ENCODE measurements at regions not wholly inside any gene's neighbourhood (a gene's known extent, or its start where the extent isn't known, plus 50 kb on each side); places are given as distances from the start of the nearest gene placed in this dataset.

DNA sequence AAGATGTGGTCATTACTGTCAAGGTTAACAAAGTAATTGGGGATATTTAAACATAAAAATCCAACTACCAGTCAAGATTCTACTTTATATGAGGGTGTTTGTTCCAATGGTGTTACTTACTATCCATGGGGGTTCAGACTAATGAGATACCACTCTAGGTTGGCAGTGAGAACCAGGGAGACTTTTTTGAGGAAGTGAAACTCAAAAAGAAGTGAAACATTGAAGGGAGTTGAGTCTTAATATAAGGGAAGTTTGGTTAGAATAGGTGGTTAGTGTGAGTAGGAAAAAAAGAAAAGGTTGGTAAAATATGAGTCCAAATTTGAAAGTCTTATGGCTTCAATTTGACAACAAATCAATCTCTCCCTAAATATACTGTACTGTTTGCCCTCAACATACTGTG lies 123.6 kb upstream of the ANK3 start:
- no peaks in the 10 kb centered on the region for H3K27me3 ChIP-seq (replicated peaks in 2 of 5; ENCODE audit: control insufficient read depth in 4 of 5, insufficient read depth in 5 of 5, low read length in 4 of 5)
- ChIA-PET CTCF (interaction anchor here (0.8 kb wide), 1 partner anchor 9 kb away, joined by 3 read pairs; no protein-coding TSS in a partner anchor), POLR2A (no interaction called here)
- H3K27ac ChIP-seq (ENCODE audit: insufficient read depth in 1 of 2, low read depth in 1 of 2, low read length in 2 of 2, poor library complexity in 1 of 2, severe bottlenecking in 2 of 2) = no peak overlapping the region
- no peak overlapping the region for H3K4me3 ChIP-seq (ENCODE audit: control insufficient read depth in 1 of 7, extremely low read depth in 1 of 7, insufficient read depth in 4 of 7, low read depth in 2 of 7, low read length in 6 of 7)
- H3K9me3 ChIP-seq (ENCODE audit: control extremely low read depth in 1 of 5, control insufficient read depth in 4 of 5, insufficient read depth in 2 of 5, low read depth in 1 of 5, low read length in 4 of 5) = no peaks in the 10 kb centered on the region
- H3K36me3 ChIP-seq (ENCODE audit: control insufficient read depth in 4 of 4, insufficient read depth in 4 of 4, low read length in 3 of 4) = no peaks in the 10 kb centered on the region
- peak in 2 of 3 donors; percentile 8 to 27 for DNase-seq
- H3K4me1 ChIP-seq (ENCODE audit: control extremely low read depth in 1 of 4, control insufficient read depth in 4 of 4, insufficient read depth in 4 of 4, low read length in 3 of 4) = peaks cover 0 to 4% (median 0%) of the 10 kb centered on the region in 4 experiments

- Histone ChIP-seq H3K4me1 (ENCODE audit: control extremely low read depth in 1 of 4, control insufficient read depth in 4 of 4, insufficient read depth in 4 of 4, low read length in 3 of 4) (peaks cover 0 to 4% (median 0%) of the 10 kb centered on the region in 4 experiments), H3K36me3 (ENCODE audit: control insufficient read depth in 4 of 4, insufficient read depth in 4 of 4, low read length in 3 of 4) (no peaks in the 10 kb centered on the region), H3K9me3 (ENCODE audit: control extremely low read depth in 1 of 5, control insufficient read depth in 4 of 5, insufficient read depth in 2 of 5, low read depth in 1 of 5, low read length in 4 of 5) (no peaks in the 10 kb centered on the region), H3K27me3 (replicated peaks in 2 of 5; ENCODE audit: control insufficient read depth in 4 of 5, insufficient read depth in 5 of 5, low read length in 4 of 5) (no peaks in the 10 kb centered on the region), H3K4me3 (ENCODE audit: control insufficient read depth in 1 of 7, extremely low read depth in 1 of 7, insufficient read depth in 4 of 7, low read depth in 2 of 7, low read length in 6 of 7) (no peak overlapping the region), H3K27ac (ENCODE audit: insufficient read depth in 1 of 2, low read depth in 1 of 2, low read length in 2 of 2, poor library complexity in 1 of 2, severe bottlenecking in 2 of 2) (no peak overlapping the region)
- no peak for DNase-seq
- no CpG with 5 or more reads among the region's 2 CpGs for WGBS (ENCODE audit: insufficient coverage)
- ChIA-PET POLR2A (no interaction called here), CTCF (no interaction called here)
Observed at GRCh38 chr10:60511477-60512229, 122.0 kb upstream of the ANK3 start.

- no peak for DNase-seq
- CTCF ChIA-PET = interaction anchor here (0.6 to 1.1 kb wide), 2 partner anchors 30 to 62 kb away, joined by 3 read pairs; no protein-coding TSS in a partner anchor
- Histone ChIP-seq H3K27me3 (replicated peaks in 2 of 5; ENCODE audit: control insufficient read depth in 4 of 5, insufficient read depth in 5 of 5, low read length in 4 of 5) (no peaks in the 10 kb centered on the region), H3K27ac (ENCODE audit: insufficient read depth in 1 of 2, low read depth in 1 of 2, low read length in 2 of 2, poor library complexity in 1 of 2, severe bottlenecking in 2 of 2) (no peak overlapping the region), H3K4me3 (ENCODE audit: control insufficient read depth in 1 of 7, extremely low read depth in 1 of 7, insufficient read depth in 4 of 7, low read depth in 2 of 7, low read length in 6 of 7) (no peak overlapping the region), H3K36me3 (ENCODE audit: control insufficient read depth in 4 of 4, insufficient read depth in 4 of 4, low read length in 3 of 4) (no peaks in the 10 kb centered on the region), H3K4me1 (ENCODE audit: control extremely low read depth in 1 of 4, control insufficient read depth in 4 of 4, insufficient read depth in 4 of 4, low read length in 3 of 4) (peaks cover 0 to 3% (median 0%) of the 10 kb centered on the region in 4 experiments), H3K9me3 (ENCODE audit: control extremely low read depth in 1 of 5, control insufficient read depth in 4 of 5, insufficient read depth in 2 of 5, low read depth in 1 of 5, low read length in 4 of 5) (no peaks in the 10 kb centered on the region)
- POLR2A ChIA-PET = no interaction called here
- 100% methylated on average over 1 of the region's 2 CpGs for WGBS (ENCODE audit: insufficient coverage)
Observed at GRCh38 chr10:60508831-60509230, 119.2 kb upstream of the ANK3 start.

- CTCF ChIA-PET = interaction anchor here (1.2 kb wide), 1 partner anchor 9 kb away, joined by 3 read pairs; no protein-coding TSS in a partner anchor
Observed at GRCh38 chr10:60508037-60508436, 118.4 kb upstream of the ANK3 start.

GRCh38 chr10:60502621-60503020 lies 112.9 kb upstream of the ANK3 start:
- CTCF ChIA-PET = no interaction called here
- DNase-seq = no peak
- no peak overlapping the region for H3K27ac ChIP-seq (ENCODE audit: insufficient read depth in 1 of 2, low read depth in 1 of 2, low read length in 2 of 2, poor library complexity in 1 of 2, severe bottlenecking in 2 of 2)
- H3K4me1 ChIP-seq (ENCODE audit: control extremely low read depth in 1 of 4, control insufficient read depth in 4 of 4, insufficient read depth in 4 of 4, low read length in 3 of 4) = no peaks in the 10 kb centered on the region
- POLR2A ChIA-PET = no interaction called here
- no peaks in the 10 kb centered on the region for H3K27me3 ChIP-seq (replicated peaks in 2 of 5; ENCODE audit: control insufficient read depth in 4 of 5, insufficient read depth in 5 of 5, low read length in 4 of 5)
- 100% methylated on average over 2 of the region's 4 CpGs for WGBS (ENCODE audit: insufficient coverage)
- no peaks in the 10 kb centered on the region for H3K9me3 ChIP-seq (ENCODE audit: control extremely low read depth in 1 of 5, control insufficient read depth in 4 of 5, insufficient read depth in 2 of 5, low read depth in 1 of 5, low read length in 4 of 5)
- H3K36me3 ChIP-seq (ENCODE audit: control insufficient read depth in 4 of 4, insufficient read depth in 4 of 4, low read length in 3 of 4) = no peaks in the 10 kb centered on the region
- H3K4me3 ChIP-seq (ENCODE audit: control insufficient read depth in 1 of 7, extremely low read depth in 1 of 7, insufficient read depth in 4 of 7, low read depth in 2 of 7, low read length in 6 of 7) = no peak overlapping the region

More at GRCh38 chr10:60508037-60508436, 118.4 kb upstream of the ANK3 start:
- POLR2A ChIA-PET = no interaction called here
- no peak for DNase-seq
- Histone ChIP-seq H3K4me1 (ENCODE audit: control extremely low read depth in 1 of 4, control insufficient read depth in 4 of 4, insufficient read depth in 4 of 4, low read length in 3 of 4) (no peaks in the 10 kb centered on the region), H3K4me3 (ENCODE audit: control insufficient read depth in 1 of 7, extremely low read depth in 1 of 7, insufficient read depth in 4 of 7, low read depth in 2 of 7, low read length in 6 of 7) (no peak overlapping the region), H3K27me3 (replicated peaks in 2 of 5; ENCODE audit: control insufficient read depth in 4 of 5, insufficient read depth in 5 of 5, low read length in 4 of 5) (no peaks in the 10 kb centered on the region), H3K9me3 (ENCODE audit: control extremely low read depth in 1 of 5, control insufficient read depth in 4 of 5, insufficient read depth in 2 of 5, low read depth in 1 of 5, low read length in 4 of 5) (no peaks in the 10 kb centered on the region), H3K27ac (ENCODE audit: insufficient read depth in 1 of 2, low read depth in 1 of 2, low read length in 2 of 2, poor library complexity in 1 of 2, severe bottlenecking in 2 of 2) (no peak overlapping the region), H3K36me3 (ENCODE audit: control insufficient read depth in 4 of 4, insufficient read depth in 4 of 4, low read length in 3 of 4) (no peaks in the 10 kb centered on the region)
- 100% methylated on average over 2 of the region's 3 CpGs for WGBS (ENCODE audit: insufficient coverage)

DNA sequence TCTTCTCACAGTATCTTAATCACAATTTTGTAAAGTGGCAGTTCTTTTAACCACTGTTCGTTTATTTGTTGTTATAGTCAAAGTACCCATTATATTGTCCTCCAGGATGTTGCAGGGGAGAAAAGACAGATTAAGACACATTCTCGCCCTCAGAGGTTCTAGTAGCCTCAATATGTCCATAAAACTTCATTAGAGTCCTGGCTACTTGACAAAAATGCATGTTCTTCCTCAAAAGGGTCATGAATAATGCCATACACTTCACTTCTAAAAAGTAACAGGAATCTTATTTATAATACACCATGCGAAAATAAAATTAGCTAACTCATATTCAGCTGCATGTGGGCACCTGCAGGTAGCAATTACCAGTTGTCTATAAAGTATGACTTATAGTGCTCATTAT lies 109.3 kb upstream of the ANK3 start:
- ChIA-PET POLR2A (no interaction called here), CTCF (interaction anchor here (1.2 kb wide), 1 partner anchor 9 kb away, joined by 3 read pairs; no protein-coding TSS in a partner anchor)
- no peaks in the 10 kb centered on the region for H3K9me3 ChIP-seq (ENCODE audit: control extremely low read depth in 1 of 5, control insufficient read depth in 4 of 5, insufficient read depth in 2 of 5, low read depth in 1 of 5, low read length in 4 of 5)
- H3K27me3 ChIP-seq (replicated peaks in 2 of 5; ENCODE audit: control insufficient read depth in 4 of 5, insufficient read depth in 5 of 5, low read length in 4 of 5) = no peaks in the 10 kb centered on the region
- H3K27ac ChIP-seq (ENCODE audit: insufficient read depth in 1 of 2, low read depth in 1 of 2, low read length in 2 of 2, poor library complexity in 1 of 2, severe bottlenecking in 2 of 2) = no peak overlapping the region
- no CpG with 5 or more reads among the region's 3 CpGs for WGBS (ENCODE audit: insufficient coverage)
- H3K4me3 ChIP-seq (ENCODE audit: control insufficient read depth in 1 of 7, extremely low read depth in 1 of 7, insufficient read depth in 4 of 7, low read depth in 2 of 7, low read length in 6 of 7) = no peak overlapping the region
- no peaks in the 10 kb centered on the region for H3K36me3 ChIP-seq (ENCODE audit: control insufficient read depth in 4 of 4, insufficient read depth in 4 of 4, low read length in 3 of 4)
- H3K4me1 ChIP-seq (ENCODE audit: control extremely low read depth in 1 of 4, control insufficient read depth in 4 of 4, insufficient read depth in 4 of 4, low read length in 3 of 4) = peaks cover 0 to 6% (median 0%) of the 10 kb centered on the region in 4 experiments
- DNase-seq = no peak

- Histone ChIP-seq H3K36me3 (ENCODE audit: control insufficient read depth in 4 of 4, insufficient read depth in 4 of 4, low read length in 3 of 4) (no peaks in the 10 kb centered on the region), H3K27me3 (replicated peaks in 2 of 5; ENCODE audit: control insufficient read depth in 4 of 5, insufficient read depth in 5 of 5, low read length in 4 of 5) (no peaks in the 10 kb centered on the region), H3K27ac (ENCODE audit: insufficient read depth in 1 of 2, low read depth in 1 of 2, low read length in 2 of 2, poor library complexity in 1 of 2, severe bottlenecking in 2 of 2) (no peak overlapping the region), H3K9me3 (ENCODE audit: control extremely low read depth in 1 of 5, control insufficient read depth in 4 of 5, insufficient read depth in 2 of 5, low read depth in 1 of 5, low read length in 4 of 5) (no peaks in the 10 kb centered on the region), H3K4me3 (ENCODE audit: control insufficient read depth in 1 of 7, extremely low read depth in 1 of 7, insufficient read depth in 4 of 7, low read depth in 2 of 7, low read length in 6 of 7) (no peak overlapping the region), H3K4me1 (ENCODE audit: control extremely low read depth in 1 of 4, control insufficient read depth in 4 of 4, insufficient read depth in 4 of 4, low read length in 3 of 4) (peaks cover 0 to 6% (median 0%) of the 10 kb centered on the region in 4 experiments)
- POLR2A ChIA-PET = no interaction called here
- CTCF ChIA-PET = no interaction called here
- no CpG with 5 or more reads among the region's 1 CpG for WGBS (ENCODE audit: insufficient coverage)
- peak in 2 of 3 donors; percentile 22 to 33 for DNase-seq
Observed at GRCh38 chr10:60497364-60497763, 107.7 kb upstream of the ANK3 start.

Measured in common myeloid progenitor, CD34-positive (primary cell).